HL-60 (cell line): ENCODE measurements at regions not wholly inside any gene's neighbourhood (a gene's known extent, or its start where the extent isn't known, plus 50 kb on each side); places are given as distances from the start of the nearest gene placed in this dataset.

Experiments
- DNase-seq, 2 experiments: peaks; one replicate each; pipeline ENCODE4 v3.0.0-alpha.2; 2010 to 2020; ENCODE audit warnings: low read depth in 1 of 2, low spot score in 1 of 2
- H3K27ac ChIP-seq: fragments of 250-450 bp; sonication (Bioruptor Pico); replicated peaks from 2 replicates; pipeline ENCODE4 v1.5.1; 2020; ENCODE audit warnings: mild to moderate bottlenecking, moderate library complexity
- H3K27me3 ChIP-seq: fragments of 250-450 bp; sonication (Bioruptor Pico); 2 replicates; pipeline ENCODE4 v1.5.1; 2021; ENCODE audit warnings: mild to moderate bottlenecking, moderate library complexity; ENCODE audit not compliant: insufficient read depth, poor library complexity, severe bottlenecking
- H3K4me3 ChIP-seq: replicated peaks from 2 replicates; pipeline ENCODE4 v1.5.1; 2011; ENCODE audit warnings: mild to moderate bottlenecking, control low read depth, low read length; ENCODE audit not compliant: insufficient read depth
- CTCF ChIP-seq: IDR thresholded peaks from one replicate; pipeline ENCODE4 v1.5.1; 2011; ENCODE audit warnings: low read length, control low read depth, inconsistent platforms; ENCODE audit not compliant: insufficient read depth
- GABPA ChIP-seq: IDR thresholded peaks from 2 replicates; pipeline ENCODE4 v1.6.1; 2012; ENCODE audit warnings: low read depth
- POLR2AphosphoS5 ChIP-seq: IDR thresholded peaks from 2 replicates; pipeline ENCODE4 v1.6.1; 2012; ENCODE audit warnings: low read depth
- REST ChIP-seq: IDR thresholded peaks from 2 replicates; pipeline ENCODE4 v1.6.1; 2012; ENCODE audit warnings: low read depth; ENCODE audit not compliant: insufficient replicate concordance
- SPI1 ChIP-seq: IDR thresholded peaks from 2 replicates; pipeline ENCODE4 v1.6.1; 2012; ENCODE audit warnings: low read depth, mild to moderate bottlenecking, borderline replicate concordance

- TF ChIP-seq REST (no peak), GABPA (no peak), POLR2AphosphoS5 (no peak), SPI1 (no peak), CTCF (no peak)
- DNase-seq: no peak
- H3K27me3 ChIP-seq: peaks cover 5% of the 10 kb centered on the region
- no peak overlapping the region for H3K27ac ChIP-seq
- no peak overlapping the region for H3K4me3 ChIP-seq
Observed at GRCh38 chr4:122512430-122512829, 55.9 kb upstream of the IL2 start.

GRCh38 chr4:122508083-122508482, 51.6 kb upstream of the IL2 start:
- peak in 1 of 2 experiments; percentile 9 for DNase-seq
- Histone ChIP-seq H3K27me3 (peaks cover 2% of the 10 kb centered on the region), H3K27ac (no peak overlapping the region), H3K4me3 (no peak overlapping the region)
- no peak for TF ChIP-seq GABPA
- TF ChIP-seq SPI1: peak; percentile 37; the same call in 1 of the 2 replicates
